ENCODE measurements at regions not wholly inside any gene's neighbourhood (a gene's known extent, or its start where the extent isn't known, plus 50 kb on each side); places are given as distances from the start of the nearest gene placed in this dataset.

- H3K4me3 ChIP-seq = no peak overlapping the region
- H3K27ac ChIP-seq = no peak overlapping the region
- intact Hi-C loops (cut with DNase I) = no loop called here
- DNase-seq (ENCODE audit: low spot score in 2 of 2) = no peak
- H3K27me3 ChIP-seq = no peaks in the 10 kb centered on the region
- H3K36me3 ChIP-seq = no peaks in the 10 kb centered on the region
- no peaks in the 10 kb centered on the region for H3K4me1 ChIP-seq
- TF ChIP-seq, protein P1, sequence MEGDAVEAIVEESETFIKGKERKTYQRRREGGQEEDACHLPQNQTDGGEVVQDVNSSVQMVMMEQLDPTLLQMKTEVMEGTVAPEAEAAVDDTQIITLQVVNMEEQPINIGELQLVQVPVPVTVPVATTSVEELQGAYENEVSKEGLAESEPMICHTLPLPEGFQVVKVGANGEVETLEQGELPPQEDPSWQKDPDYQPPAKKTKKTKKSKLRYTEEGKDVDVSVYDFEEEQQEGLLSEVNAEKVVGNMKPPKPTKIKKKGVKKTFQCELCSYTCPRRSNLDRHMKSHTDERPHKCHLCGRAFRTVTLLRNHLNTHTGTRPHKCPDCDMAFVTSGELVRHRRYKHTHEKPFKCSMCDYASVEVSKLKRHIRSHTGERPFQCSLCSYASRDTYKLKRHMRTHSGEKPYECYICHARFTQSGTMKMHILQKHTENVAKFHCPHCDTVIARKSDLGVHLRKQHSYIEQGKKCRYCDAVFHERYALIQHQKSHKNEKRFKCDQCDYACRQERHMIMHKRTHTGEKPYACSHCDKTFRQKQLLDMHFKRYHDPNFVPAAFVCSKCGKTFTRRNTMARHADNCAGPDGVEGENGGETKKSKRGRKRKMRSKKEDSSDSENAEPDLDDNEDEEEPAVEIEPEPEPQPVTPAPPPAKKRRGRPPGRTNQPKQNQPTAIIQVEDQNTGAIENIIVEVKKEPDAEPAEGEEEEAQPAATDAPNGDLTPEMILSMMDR (IDR thresholded peaks at IDR 0.05) = no peak
- H3K9me3 ChIP-seq = no peaks in the 10 kb centered on the region
These were observed 754.4 kb upstream of the GOLIM4 start for GRCh38 chr3:168850109-168850508.

GRCh38 chr3:168847291-168847883 is 751.7 kb upstream of the GOLIM4 start:
- no peak for DNase-seq (ENCODE audit: low spot score in 2 of 2)
- Histone ChIP-seq H3K36me3 (no peaks in the 10 kb centered on the region), H3K4me3 (no peak overlapping the region), H3K9me3 (no peaks in the 10 kb centered on the region), H3K4me1 (no peaks in the 10 kb centered on the region), H3K27ac (no peak overlapping the region), H3K27me3 (no peaks in the 10 kb centered on the region)
- TF ChIP-seq, protein P1 (IDR thresholded peaks at IDR 0.05) = peak in 2 of 3 experiments; percentile 34 to 54
- intact Hi-C loops (cut with DNase I) = loop anchor here (2.0 kb wide), 1 partner anchor 637 kb away; no protein-coding TSS in a partner anchor

DNA sequence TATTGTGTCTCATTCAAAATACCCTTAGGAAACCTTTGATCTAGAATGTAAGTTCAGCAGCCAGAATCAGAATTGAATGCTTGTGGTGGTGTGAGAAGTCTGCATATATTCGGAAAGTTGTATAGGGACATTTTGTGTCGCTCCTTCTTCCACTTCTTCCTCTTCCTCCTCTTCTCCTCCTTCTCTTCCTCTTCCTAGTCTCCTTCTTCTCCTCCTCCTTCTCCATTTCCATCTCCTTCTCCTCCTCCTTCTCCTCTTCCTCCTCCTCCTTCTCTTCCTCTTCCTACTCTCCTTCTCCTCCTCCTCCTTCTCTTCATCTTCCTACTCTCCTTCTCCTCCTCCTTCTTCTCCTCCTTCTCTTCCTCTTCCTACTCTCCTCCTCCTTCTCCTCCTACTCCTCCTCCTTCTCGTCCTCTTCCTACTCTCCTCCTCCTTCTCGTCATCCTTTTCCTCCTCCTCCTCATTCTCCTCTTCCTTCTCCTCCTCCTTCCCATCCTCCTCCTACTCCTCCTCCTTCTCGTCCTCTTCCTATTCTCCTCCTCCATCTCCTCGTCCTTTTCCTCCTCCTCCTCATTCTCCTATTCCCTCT is 749.3 kb upstream of the GOLIM4 start:
- no peak overlapping the region for H3K27ac ChIP-seq
- no peaks in the 10 kb centered on the region for H3K4me1 ChIP-seq
- H3K9me3 ChIP-seq = no peaks in the 10 kb centered on the region
- TF ChIP-seq, protein P1 (IDR thresholded peaks at IDR 0.05) = no peak
- H3K4me3 ChIP-seq = no peak overlapping the region
- no peaks in the 10 kb centered on the region for H3K27me3 ChIP-seq
- DNase-seq (ENCODE audit: low spot score in 2 of 2) = no peak
- intact Hi-C loops (cut with DNase I) = no loop called here
- H3K36me3 ChIP-seq = no peaks in the 10 kb centered on the region

GRCh38 chr3:168844472-168844871 is 748.7 kb upstream of the GOLIM4 start:
- DNase-seq (ENCODE audit: low spot score in 2 of 2) = no peak
- Histone ChIP-seq H3K27me3 (no peaks in the 10 kb centered on the region), H3K27ac (no peak overlapping the region), H3K9me3 (no peaks in the 10 kb centered on the region), H3K36me3 (no peaks in the 10 kb centered on the region), H3K4me1 (no peaks in the 10 kb centered on the region), H3K4me3 (no peak overlapping the region)
- intact Hi-C loops (cut with DNase I) = no loop called here
- TF ChIP-seq, protein P1 (IDR thresholded peaks at IDR 0.05) = no peak

- Histone ChIP-seq H3K4me1 (no peaks in the 10 kb centered on the region), H3K4me3 (no peak overlapping the region), H3K9me3 (no peaks in the 10 kb centered on the region), H3K27ac (no peak overlapping the region), H3K27me3 (no peaks in the 10 kb centered on the region), H3K36me3 (no peaks in the 10 kb centered on the region)
- intact Hi-C loops (cut with DNase I) = no loop called here
- no peak for DNase-seq (ENCODE audit: low spot score in 2 of 2)
- TF ChIP-seq, protein P1 (IDR thresholded peaks at IDR 0.05) = no peak
These were observed 747.8 kb upstream of the GOLIM4 start for GRCh38 chr3:168843481-168843880.
